GM18505 (cell line): ENCODE measurements at regions not wholly inside any gene's neighbourhood (a gene's known extent, or its start where the extent isn't known, plus 50 kb on each side); places are given as distances from the start of the nearest gene placed in this dataset.
"Not testable (repeated sequence)": the region's sequence is repeated elsewhere in the genome, so short reads cannot be mapped to it uniquely, and the experiment has no call there.

Experiments
- ATAC-seq: cut with Tn5 transposase; IDR thresholded peaks from one replicate; pipeline ENCODE4 v1.9.1; 2021; ENCODE audit not compliant: unreplicated experiment
- POLR2A ChIP-seq: IDR thresholded peaks from 4 replicates; pipeline ENCODE4 v1.6.1; 2011; ENCODE audit warnings: borderline replicate concordance; ENCODE audit not compliant: insufficient read depth, insufficient read length; ENCODE audit errors: extremely low read depth

DNA sequence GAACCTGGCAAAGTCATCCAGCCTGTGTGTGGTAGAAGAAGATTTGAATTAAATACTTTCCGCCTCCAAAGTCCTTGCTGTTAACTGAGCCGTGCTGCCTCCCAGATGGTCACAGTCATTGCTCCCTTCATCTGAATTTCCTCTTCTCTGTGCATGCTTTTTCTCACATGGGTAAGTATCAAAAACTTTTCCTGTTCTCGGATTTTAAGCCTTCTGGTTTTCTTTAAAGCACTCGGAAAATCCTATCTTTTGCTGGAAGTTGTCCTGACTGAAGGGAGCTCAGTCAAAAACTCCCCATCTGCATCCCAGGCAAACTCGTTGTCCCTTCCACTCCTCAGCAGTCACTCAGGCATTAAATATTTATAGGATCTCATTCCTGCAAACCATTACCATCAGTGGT is 290.0 kb upstream of the PIK3R1 start:
- ATAC-seq = no peak
- no peak for TF ChIP-seq POLR2A

GRCh38 chr5:67921004-67921601 is 294.5 kb upstream of the PIK3R1 start:
- ATAC-seq = no peak
- no peak for TF ChIP-seq POLR2A

- not testable (repeated sequence) for ATAC-seq
These were observed 296.0 kb upstream of the PIK3R1 start for GRCh38 chr5:67919532-67919931.

GRCh38 chr5:67917561-67917960 is 298.0 kb upstream of the PIK3R1 start:
- no peak for ATAC-seq
- no peak for TF ChIP-seq POLR2A

DNA sequence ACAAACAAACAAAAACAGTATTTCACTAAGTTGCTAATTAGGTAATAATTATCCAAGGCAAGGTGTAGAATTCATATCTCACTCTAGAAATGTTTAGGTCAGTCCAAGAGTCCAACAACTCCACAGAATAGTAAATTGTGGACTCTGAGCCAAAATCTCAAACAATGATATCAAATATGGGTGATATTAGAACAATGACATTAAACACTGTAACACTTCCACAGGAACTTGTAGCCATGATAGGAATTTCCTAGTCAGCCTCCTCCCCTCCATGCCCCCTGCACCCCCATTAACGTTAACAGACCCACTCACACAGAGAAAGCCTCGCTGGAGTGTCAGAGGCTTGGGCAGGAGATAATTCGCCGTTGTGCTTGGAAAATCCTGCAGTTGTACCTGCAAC is 305.0 kb upstream of the PIK3R1 start:
- no peak for ATAC-seq
- TF ChIP-seq POLR2A = no peak

- ATAC-seq = no peak
These were observed 307.3 kb upstream of the PIK3R1 start for GRCh38 chr5:67908126-67908765.

DNA sequence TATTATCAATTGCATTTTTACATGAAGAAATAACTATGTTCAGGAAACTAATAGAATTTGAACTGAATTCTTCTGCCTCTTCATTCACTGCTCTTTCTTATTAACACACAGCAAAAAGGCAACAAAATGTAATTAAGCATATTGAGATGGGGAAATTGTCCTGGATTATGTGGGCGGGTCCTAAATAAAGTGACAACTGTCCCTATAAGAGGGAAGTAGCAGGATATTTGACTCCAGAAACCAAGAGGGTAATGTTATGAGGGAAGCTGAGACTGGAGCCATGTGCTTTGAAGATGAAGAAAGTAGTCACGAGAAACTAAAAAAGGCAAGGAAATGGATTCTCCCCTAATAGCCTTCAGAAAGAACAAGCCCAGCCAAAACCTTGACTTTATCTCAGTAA is 311.2 kb upstream of the PIK3R1 start:
- no peak for ATAC-seq
- TF ChIP-seq POLR2A = no peak

More at GRCh38 chr5:67908126-67908765, 307.3 kb upstream of the PIK3R1 start:
- TF ChIP-seq POLR2A = no peak

DNA sequence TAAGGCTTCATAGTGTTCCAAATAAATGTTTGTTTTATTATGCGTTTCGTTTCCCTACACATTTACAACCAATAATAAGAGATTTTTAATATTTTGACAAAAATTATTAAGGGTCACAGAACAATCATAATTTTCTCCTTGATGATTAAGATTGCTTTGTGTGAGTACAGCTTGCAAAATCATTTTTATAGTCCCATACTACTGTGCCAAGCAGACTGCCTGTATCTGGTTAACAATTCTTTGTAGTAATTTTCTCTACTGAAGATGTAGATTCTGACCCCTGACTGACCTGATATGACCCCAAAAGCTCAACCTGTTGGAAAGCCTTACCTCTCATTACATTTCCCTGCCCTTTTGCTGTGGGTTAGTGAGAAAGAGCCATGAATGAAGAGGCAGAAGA is 311.9 kb upstream of the PIK3R1 start:
- no peak for TF ChIP-seq POLR2A
- no peak for ATAC-seq

DNA sequence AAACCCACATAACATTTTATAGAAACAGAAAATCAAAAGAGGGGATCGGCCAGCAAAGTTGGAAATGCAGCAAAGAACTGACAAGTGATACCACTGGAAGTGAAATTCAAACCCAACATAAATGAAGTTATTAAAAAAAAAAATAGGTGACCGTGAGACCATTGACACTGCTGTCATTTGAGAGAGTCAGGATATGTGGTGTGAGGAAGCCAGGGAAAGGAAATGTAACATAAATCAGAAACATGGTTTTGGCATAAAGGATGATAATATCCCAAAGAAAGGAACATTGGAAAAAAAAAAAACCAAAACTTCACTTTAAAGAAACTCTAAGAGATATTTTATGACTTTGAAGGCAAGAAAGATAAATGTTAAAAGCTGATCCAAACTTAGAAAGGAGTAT is 312.4 kb upstream of the PIK3R1 start:
- no peak for ATAC-seq
- no peak for TF ChIP-seq POLR2A

- no peak for TF ChIP-seq POLR2A
- ATAC-seq = no peak
These were observed 313.1 kb upstream of the PIK3R1 start for GRCh38 chr5:67902497-67902830.

DNA sequence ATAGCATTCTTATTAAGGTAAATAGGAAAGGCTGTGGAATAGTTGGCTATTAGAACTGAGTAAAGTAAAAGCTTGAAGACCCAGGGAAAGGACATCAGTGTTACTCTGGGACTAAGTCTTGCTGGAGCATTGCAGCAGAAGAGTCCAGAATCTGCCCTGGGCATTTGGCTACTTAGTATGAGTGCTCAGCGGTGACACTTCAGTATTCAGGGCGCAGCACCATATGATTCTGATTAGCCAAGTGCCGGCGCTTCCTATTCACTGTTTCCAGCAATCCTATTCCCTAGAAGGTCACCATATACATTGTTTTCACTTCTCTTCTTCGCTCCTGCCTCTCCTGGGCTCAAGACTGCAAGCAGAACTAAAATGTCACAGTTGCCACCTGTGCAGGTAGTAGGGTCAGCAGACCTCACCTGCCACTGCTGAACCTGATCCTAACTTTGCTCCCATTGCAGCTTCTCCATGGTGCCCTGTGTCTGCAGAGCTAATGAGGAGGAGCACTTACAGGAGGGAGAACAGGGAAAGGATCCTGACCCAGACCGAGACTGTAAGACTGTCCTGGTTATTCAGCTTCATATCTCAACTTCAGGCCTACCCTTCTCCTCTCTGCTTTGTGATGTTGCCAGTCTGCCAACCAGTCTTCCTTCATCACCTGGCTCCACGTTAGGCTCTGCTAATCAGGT is 313.6 kb upstream of the PIK3R1 start:
- no peak for TF ChIP-seq POLR2A
- ATAC-seq = no peak

- no peak for ATAC-seq
- TF ChIP-seq POLR2A = no peak
These were observed 315.0 kb upstream of the PIK3R1 start for GRCh38 chr5:67900514-67900913.

- no peak for ATAC-seq
- TF ChIP-seq POLR2A = no peak
These were observed 317.6 kb upstream of the PIK3R1 start for GRCh38 chr5:67897980-67898379.

DNA sequence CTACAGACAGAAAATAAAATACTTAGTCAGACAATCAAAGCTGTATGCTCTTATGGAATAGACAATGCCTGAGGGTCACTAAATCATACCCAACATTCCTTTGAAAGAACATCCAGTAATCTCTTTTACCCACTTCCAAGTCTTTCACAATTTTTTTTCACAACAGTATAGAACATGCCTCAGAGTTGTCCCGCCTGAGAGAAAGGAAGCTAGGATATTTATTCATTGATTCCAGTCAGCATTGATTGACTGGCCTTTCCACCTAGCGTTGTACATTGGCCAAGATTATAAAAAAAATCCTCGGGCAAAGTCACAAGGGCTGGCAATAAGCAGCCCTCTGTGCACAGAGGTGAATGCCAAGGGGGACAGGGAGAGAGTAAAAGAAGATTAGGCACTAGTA is 318.1 kb upstream of the PIK3R1 start:
- no peak for TF ChIP-seq POLR2A
- no peak for ATAC-seq
